GM23338 (cell line): ENCODE measurements at regions not wholly inside any gene's neighbourhood (a gene's known extent, or its start where the extent isn't known, plus 50 kb on each side); places are given as distances from the start of the nearest gene placed in this dataset.
"Not testable (repeated sequence)": the region's sequence is repeated elsewhere in the genome, so short reads cannot be mapped to it uniquely, and the experiment has no call there.

Experiments
- ATAC-seq: fragments of 200-7000 bp; cut with Tn5 transposase; 3 replicates; pipeline ENCODE4 v1.9.1; 2020
- DNase-seq: peaks from one replicate; pipeline ENCODE4 v3.0.0-alpha.2; 2015; ENCODE audit warnings: low spot score
- H2AFZ ChIP-seq: fragments of 200-600 bp; sonication (generic); 2 replicates; pipeline ENCODE4 v1.8.0; 2016; ENCODE audit warnings: antibody characterized with exemption, mild to moderate bottlenecking, moderate library complexity
- H3F3A ChIP-seq: fragments of 200-600 bp; sonication (generic); replicated peaks from 2 replicates; pipeline ENCODE4 v1.8.0; 2017; ENCODE audit warnings: antibody characterized with exemption, mixed run types, low read depth
- H3K27ac ChIP-seq: fragments of 200-600 bp; sonication (generic); 2 replicates; pipeline ENCODE4 v1.6.1; 2016; ENCODE audit warnings: low read depth
- H3K27me3 ChIP-seq: fragments of 200-600 bp; sonication (generic); 2 replicates; pipeline ENCODE4 v1.8.0; 2016; ENCODE audit warnings: mild to moderate bottlenecking, mixed run types, moderate library complexity; ENCODE audit not compliant: insufficient read depth
- H3K36me3 ChIP-seq: fragments of 200-600 bp; sonication (generic); 2 replicates; pipeline ENCODE4 v1.8.0; 2016; ENCODE audit warnings: mild to moderate bottlenecking; ENCODE audit not compliant: insufficient read depth
- H3K4me1 ChIP-seq: fragments of 200-600 bp; sonication (generic); 2 replicates; pipeline ENCODE4 v1.8.0; 2016; ENCODE audit warnings: mild to moderate bottlenecking, moderate library complexity; ENCODE audit not compliant: insufficient read depth
- H3K4me2 ChIP-seq: fragments of 200-600 bp; sonication (generic); 2 replicates; pipeline ENCODE4 v1.7.1; 2017; ENCODE audit warnings: mixed run types
- H3K4me3 ChIP-seq: fragments of 200-600 bp; sonication (generic); 2 replicates; pipeline ENCODE4 v1.6.1; 2016; ENCODE audit warnings: mixed run types
- H3K79me2 ChIP-seq: fragments of 200-600 bp; sonication (generic); replicated peaks from 2 replicates; pipeline ENCODE4 v1.8.0; 2017; ENCODE audit warnings: mild to moderate bottlenecking; ENCODE audit not compliant: insufficient read depth
- H3K9me2 ChIP-seq: fragments of 200-600 bp; sonication (generic); 2 replicates; pipeline ENCODE4 v1.8.0; 2017; ENCODE audit not compliant: insufficient read depth
- H4K20me1 ChIP-seq: fragments of 200-600 bp; sonication (generic); replicated peaks from 2 replicates; pipeline ENCODE4 v1.8.0; 2017; ENCODE audit warnings: mild to moderate bottlenecking; ENCODE audit not compliant: insufficient read depth
- H3K27ac Mint-ChIP-seq: 2 replicates; pipeline ENCODE4 v1.8.0; 2020; ENCODE audit warnings: inconsistent platforms, mild to moderate bottlenecking, moderate library complexity, mixed read lengths
- H3K27me3 Mint-ChIP-seq: 3 replicates; pipeline ENCODE4 v1.8.0; 2022; ENCODE audit warnings: low read depth, mild to moderate bottlenecking, moderate library complexity, mixed read lengths, inconsistent platforms; ENCODE audit not compliant: insufficient read depth, poor library complexity
- H3K36me3 Mint-ChIP-seq: 3 replicates; pipeline ENCODE4 v1.8.0; 2021; ENCODE audit warnings: low read depth, mild to moderate bottlenecking, inconsistent platforms, moderate library complexity, mixed read lengths
- H3K4me1 Mint-ChIP-seq: 3 replicates; pipeline ENCODE4 v1.8.0; 2020; ENCODE audit warnings: mild to moderate bottlenecking, inconsistent platforms, mixed read lengths
- H3K4me3 Mint-ChIP-seq: 3 replicates; pipeline ENCODE4 v1.8.0; 2021; ENCODE audit warnings: moderate library complexity, mild to moderate bottlenecking, inconsistent platforms, mixed read lengths
- H3K9me3 Mint-ChIP-seq: 3 replicates; pipeline ENCODE4 v1.8.0; 2020; ENCODE audit warnings: moderate library complexity, mild to moderate bottlenecking, inconsistent platforms, mixed read lengths
- TF ChIP-seq, protein P1 (sequence below): fragments of 250-450 bp; sonication (Bioruptor Pico); IDR thresholded peaks from 2 replicates; pipeline ENCODE4 v1.5.0; 2020; ENCODE audit warnings: mild to moderate bottlenecking, moderate library complexity

DNA sequence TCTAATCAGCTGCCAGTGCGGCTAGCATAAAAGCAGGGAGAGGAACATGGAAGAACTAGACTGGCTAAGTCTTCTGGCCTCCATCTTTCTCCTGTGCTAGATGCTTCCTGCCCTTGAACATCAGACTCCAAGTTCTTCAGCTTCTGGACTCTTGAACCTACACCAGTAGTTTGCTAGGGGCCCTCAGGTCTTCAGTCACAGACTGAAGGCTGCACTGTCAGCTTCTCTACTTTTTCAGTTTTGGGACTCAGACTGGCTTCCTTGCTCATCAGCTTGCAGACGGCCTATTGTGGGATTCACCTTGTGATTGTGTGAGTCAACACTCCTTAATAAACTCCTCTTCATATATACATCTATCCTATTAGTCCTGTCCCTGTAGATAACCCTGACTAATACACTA is 162.2 kb downstream of the MRPS30 start:
- not testable (repeated sequence) for H3K9me3 Mint-ChIP-seq, H3F3A ChIP-seq, H3K4me2 ChIP-seq, H3K27ac Mint-ChIP-seq, DNase-seq, H3K79me2 ChIP-seq, H3K4me3 ChIP-seq, H3K36me3 Mint-ChIP-seq, H3K4me3 Mint-ChIP-seq, H3K36me3 ChIP-seq, H3K27me3 Mint-ChIP-seq, H2AFZ ChIP-seq, H4K20me1 ChIP-seq, H3K4me1 Mint-ChIP-seq, H3K27ac ChIP-seq, H3K9me2 ChIP-seq, ATAC-seq, H3K27me3 ChIP-seq, H3K4me1 ChIP-seq

- peaks cover 12% of the 10 kb centered on the region for H3K9me3 Mint-ChIP-seq
- H3K36me3 Mint-ChIP-seq = no peaks in the 10 kb centered on the region; the same call in 2 of the 3 replicates
- no peak overlapping the region for H2AFZ ChIP-seq
These were observed 166.1 kb downstream of the MRPS30 start for GRCh38 chr5:44974813-44975212.

More at GRCh38 chr5:44974813-44975212, 166.1 kb downstream of the MRPS30 start:
- DNase-seq (no peak), ATAC-seq (no peak)
- Mint-ChIP-seq H3K27me3 (no peaks in the 10 kb centered on the region), H3K27ac (no peak overlapping the region), H3K4me1 (no peaks in the 10 kb centered on the region), H3K4me3 (no peak overlapping the region)
- H3K36me3 ChIP-seq = no peaks in the 10 kb centered on the region
- H3K9me2 ChIP-seq = peaks cover 16% of the 10 kb centered on the region
- no peaks in the 10 kb centered on the region for H3K27me3 ChIP-seq
- H3K4me2 ChIP-seq = no peak overlapping the region
- no peaks in the 10 kb centered on the region for H3K79me2 ChIP-seq
- no peaks in the 10 kb centered on the region for H4K20me1 ChIP-seq
- no peaks in the 10 kb centered on the region for H3K4me1 ChIP-seq
- no peaks in the 10 kb centered on the region for H3F3A ChIP-seq
- H3K4me3 ChIP-seq = no peak overlapping the region
- TF ChIP-seq, protein P1, sequence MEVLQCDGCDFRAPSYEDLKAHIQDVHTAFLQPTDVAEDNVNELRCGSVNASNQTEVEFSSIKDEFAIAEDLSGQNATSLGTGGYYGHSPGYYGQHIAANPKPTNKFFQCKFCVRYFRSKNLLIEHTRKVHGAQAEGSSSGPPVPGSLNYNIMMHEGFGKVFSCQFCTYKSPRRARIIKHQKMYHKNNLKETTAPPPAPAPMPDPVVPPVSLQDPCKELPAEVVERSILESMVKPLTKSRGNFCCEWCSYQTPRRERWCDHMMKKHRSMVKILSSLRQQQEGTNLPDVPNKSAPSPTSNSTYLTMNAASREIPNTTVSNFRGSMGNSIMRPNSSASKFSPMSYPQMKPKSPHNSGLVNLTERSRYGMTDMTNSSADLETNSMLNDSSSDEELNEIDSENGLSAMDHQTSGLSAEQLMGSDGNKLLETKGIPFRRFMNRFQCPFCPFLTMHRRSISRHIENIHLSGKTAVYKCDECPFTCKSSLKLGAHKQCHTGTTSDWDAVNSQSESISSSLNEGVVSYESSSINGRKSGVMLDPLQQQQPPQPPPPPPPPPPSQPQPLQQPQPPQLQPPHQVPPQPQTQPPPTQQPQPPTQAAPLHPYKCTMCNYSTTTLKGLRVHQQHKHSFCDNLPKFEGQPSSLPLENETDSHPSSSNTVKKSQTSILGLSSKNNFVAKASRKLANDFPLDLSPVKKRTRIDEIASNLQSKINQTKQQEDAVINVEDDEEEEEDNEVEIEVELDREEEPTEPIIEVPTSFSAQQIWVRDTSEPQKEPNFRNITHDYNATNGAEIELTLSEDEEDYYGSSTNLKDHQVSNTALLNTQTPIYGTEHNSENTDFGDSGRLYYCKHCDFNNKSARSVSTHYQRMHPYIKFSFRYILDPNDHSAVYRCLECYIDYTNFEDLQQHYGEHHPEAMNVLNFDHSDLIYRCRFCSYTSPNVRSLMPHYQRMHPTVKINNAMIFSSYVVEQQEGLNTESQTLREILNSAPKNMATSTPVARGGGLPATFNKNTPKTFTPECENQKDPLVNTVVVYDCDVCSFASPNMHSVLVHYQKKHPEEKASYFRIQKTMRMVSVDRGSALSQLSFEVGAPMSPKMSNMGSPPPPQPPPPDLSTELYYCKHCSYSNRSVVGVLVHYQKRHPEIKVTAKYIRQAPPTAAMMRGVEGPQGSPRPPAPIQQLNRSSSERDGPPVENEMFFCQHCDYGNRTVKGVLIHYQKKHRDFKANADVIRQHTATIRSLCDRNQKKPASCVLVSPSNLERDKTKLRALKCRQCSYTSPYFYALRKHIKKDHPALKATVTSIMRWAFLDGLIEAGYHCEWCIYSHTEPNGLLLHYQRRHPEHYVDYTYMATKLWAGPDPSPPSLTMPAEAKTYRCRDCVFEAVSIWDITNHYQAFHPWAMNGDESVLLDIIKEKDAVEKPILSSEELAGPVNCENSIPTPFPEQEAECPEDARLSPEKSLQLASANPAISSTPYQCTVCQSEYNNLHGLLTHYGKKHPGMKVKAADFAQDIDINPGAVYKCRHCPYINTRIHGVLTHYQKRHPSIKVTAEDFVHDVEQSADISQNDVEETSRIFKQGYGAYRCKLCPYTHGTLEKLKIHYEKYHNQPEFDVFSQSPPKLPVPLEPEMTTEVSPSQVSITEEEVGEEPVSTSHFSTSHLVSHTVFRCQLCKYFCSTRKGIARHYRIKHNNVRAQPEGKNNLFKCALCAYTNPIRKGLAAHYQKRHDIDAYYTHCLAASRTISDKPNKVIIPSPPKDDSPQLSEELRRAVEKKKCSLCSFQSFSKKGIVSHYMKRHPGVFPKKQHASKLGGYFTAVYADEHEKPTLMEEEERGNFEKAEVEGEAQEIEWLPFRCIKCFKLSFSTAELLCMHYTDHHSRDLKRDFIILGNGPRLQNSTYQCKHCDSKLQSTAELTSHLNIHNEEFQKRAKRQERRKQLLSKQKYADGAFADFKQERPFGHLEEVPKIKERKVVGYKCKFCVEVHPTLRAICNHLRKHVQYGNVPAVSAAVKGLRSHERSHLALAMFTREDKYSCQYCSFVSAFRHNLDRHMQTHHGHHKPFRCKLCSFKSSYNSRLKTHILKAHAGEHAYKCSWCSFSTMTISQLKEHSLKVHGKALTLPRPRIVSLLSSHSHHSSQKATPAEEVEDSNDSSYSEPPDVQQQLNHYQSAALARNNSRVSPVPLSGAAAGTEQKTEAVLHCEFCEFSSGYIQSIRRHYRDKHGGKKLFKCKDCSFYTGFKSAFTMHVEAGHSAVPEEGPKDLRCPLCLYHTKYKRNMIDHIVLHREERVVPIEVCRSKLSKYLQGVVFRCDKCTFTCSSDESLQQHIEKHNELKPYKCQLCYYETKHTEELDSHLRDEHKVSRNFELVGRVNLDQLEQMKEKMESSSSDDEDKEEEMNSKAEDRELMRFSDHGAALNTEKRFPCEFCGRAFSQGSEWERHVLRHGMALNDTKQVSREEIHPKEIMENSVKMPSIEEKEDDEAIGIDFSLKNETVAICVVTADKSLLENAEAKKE = no peak
- no peak overlapping the region for H3K27ac ChIP-seq
